ENCODE measurements at regions not wholly inside any gene's neighbourhood (a gene's known extent, or its start where the extent isn't known, plus 50 kb on each side); places are given as distances from the start of the nearest gene placed in this dataset.

GRCh38 chr5:71973563-71973962 lies 133.7 kb upstream of the MAP1B start:
- H3K4me3 ChIP-seq (ENCODE audit: low read depth, low read length), result no peak overlapping the region
- no peak for TF ChIP-seq CTCF (IDR thresholded peaks at IDR 0.05; ENCODE audit: low read depth, low read length)

- TF ChIP-seq CTCF (IDR thresholded peaks at IDR 0.05; ENCODE audit: low read depth, low read length), result no peak
- no peak overlapping the region for H3K4me3 ChIP-seq (ENCODE audit: low read depth, low read length)
These were observed 133.1 kb upstream of the MAP1B start for GRCh38 chr5:71974165-71974564.

- TF ChIP-seq CTCF (IDR thresholded peaks at IDR 0.05; ENCODE audit: low read depth, low read length), result no peak
These were observed 132.7 kb upstream of the MAP1B start for GRCh38 chr5:71974622-71975021.

GRCh38 chr5:71976449-71976848 lies 130.8 kb upstream of the MAP1B start:
- TF ChIP-seq CTCF (IDR thresholded peaks at IDR 0.05; ENCODE audit: low read depth, low read length), result no peak
- H3K4me3 ChIP-seq (ENCODE audit: low read depth, low read length), result no peak overlapping the region

More at GRCh38 chr5:71974622-71975021, 132.7 kb upstream of the MAP1B start:
- no peak overlapping the region for H3K4me3 ChIP-seq (ENCODE audit: low read depth, low read length)

- TF ChIP-seq CTCF (IDR thresholded peaks at IDR 0.05; ENCODE audit: low read depth, low read length), result no peak
- H3K4me3 ChIP-seq (ENCODE audit: low read depth, low read length), result no peak overlapping the region
These were observed 130.0 kb upstream of the MAP1B start for GRCh38 chr5:71977311-71977710.

GRCh38 chr5:71978216-71978615 lies 129.1 kb upstream of the MAP1B start:
- no peak for TF ChIP-seq CTCF (IDR thresholded peaks at IDR 0.05; ENCODE audit: low read depth, low read length)
- H3K4me3 ChIP-seq (ENCODE audit: low read depth, low read length), result no peak overlapping the region

GRCh38 chr5:71982717-71983395 lies 124.4 kb upstream of the MAP1B start:
- no peak for TF ChIP-seq CTCF (IDR thresholded peaks at IDR 0.05; ENCODE audit: low read depth, low read length)

More at GRCh38 chr5:71982717-71983395, 124.4 kb upstream of the MAP1B start:
- H3K4me3 ChIP-seq (ENCODE audit: low read depth, low read length), result no peak overlapping the region
